Activated naive CD8-positive, alpha-beta T cell treated with anti-CD3 and anti-CD28 coated beads, Interleukin-2, amount 10 ng/mL, durations not matched to agents 7 days and 5 days (primary cell): ENCODE measurements at regions not wholly inside any gene's neighbourhood (a gene's known extent, or its start where the extent isn't known, plus 50 kb on each side); places are given as distances from the start of the nearest gene placed in this dataset.
"Not testable (repeated sequence)": the region's sequence is repeated elsewhere in the genome, so short reads cannot be mapped to it uniquely, and the experiment has no call there.

Experiments
- ATAC-seq: fragments of 150-1000 bp; cut with Tn5 transposase; one replicate; pipeline ENCODE4 v1.10.0; 2021; ENCODE audit warnings: low read depth, moderate library complexity
- POLR2A ChIA-PET: fragments of 350-600 bp; sonication (Branson Sonifier 250); formaldehyde crosslinking; loops from one replicate; lab custom pipeline; 2021; ENCODE audit warnings: antibody characterized with exemption; lab: Charles Lee
- DNase-seq: peaks from one replicate; pipeline ENCODE4 v3.0.0; 2021
- H3K27ac Mint-ChIP-seq: one replicate; pipeline ENCODE4 v1.8.0; 2022; ENCODE audit warnings: mild to moderate bottlenecking, mixed read lengths
- H3K27me3 Mint-ChIP-seq: one replicate; pipeline ENCODE4 v1.8.0; 2022; ENCODE audit warnings: mild to moderate bottlenecking, moderate library complexity, mixed read lengths
- H3K36me3 Mint-ChIP-seq: one replicate; pipeline ENCODE4 v1.8.0; 2021; ENCODE audit warnings: mild to moderate bottlenecking, mixed read lengths
- H3K4me1 Mint-ChIP-seq: one replicate; pipeline ENCODE4 v1.8.0; 2021; ENCODE audit warnings: mixed read lengths
- H3K4me3 Mint-ChIP-seq: one replicate; pipeline ENCODE4 v1.8.0; 2022; ENCODE audit warnings: mild to moderate bottlenecking, moderate library complexity, mixed read lengths
- H3K9me3 Mint-ChIP-seq: one replicate; pipeline ENCODE4 v1.8.0; 2021; ENCODE audit warnings: mixed read lengths

DNA sequence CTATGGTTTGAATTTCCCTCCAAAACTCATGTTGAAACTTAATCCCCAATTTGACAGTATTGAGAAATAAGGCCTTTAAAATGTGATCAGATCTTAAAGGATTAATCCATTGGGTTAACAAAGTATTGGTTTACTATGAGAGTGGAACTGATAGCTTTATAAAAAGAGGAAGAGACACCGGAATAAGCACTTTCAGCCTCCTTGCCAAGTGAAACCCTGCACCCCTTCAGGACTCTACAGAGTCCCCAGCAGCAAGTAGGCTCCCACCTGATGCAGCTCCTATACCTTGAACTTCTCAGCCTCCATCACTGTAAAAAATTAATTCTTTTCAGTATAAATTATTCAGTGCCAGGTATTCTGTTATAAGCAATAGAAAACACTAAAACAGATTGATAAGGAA, 348.3 kb downstream of the CGGBP1 start:
- no peaks in the 10 kb centered on the region for H3K27me3 Mint-ChIP-seq
- ATAC-seq: no peak
- no peaks in the 10 kb centered on the region for H3K36me3 Mint-ChIP-seq
- H3K4me1 Mint-ChIP-seq: no peaks in the 10 kb centered on the region
- H3K9me3 Mint-ChIP-seq: peaks cover 1% of the 10 kb centered on the region
- DNase-seq: no peak
- H3K4me3 Mint-ChIP-seq: no peak overlapping the region
- POLR2A ChIA-PET: no interaction called here
- no peak overlapping the region for H3K27ac Mint-ChIP-seq

DNA sequence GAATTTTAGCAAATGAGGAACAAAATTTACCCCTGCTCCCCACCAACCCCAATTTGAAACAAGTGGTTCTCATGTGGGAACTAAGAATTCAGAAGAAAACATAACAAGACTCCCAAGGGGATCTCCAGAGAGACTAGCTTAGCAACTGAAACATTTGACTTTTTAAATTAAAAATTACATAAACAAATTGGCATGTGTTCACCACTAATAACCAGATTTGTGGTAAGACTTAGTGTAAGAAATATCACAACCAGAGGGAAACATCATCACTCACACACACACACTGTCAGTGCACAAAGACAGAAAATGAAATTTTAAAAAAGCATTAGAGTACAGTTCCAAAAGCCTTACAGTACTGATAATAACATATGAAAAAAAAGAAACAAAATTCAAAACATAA, 348.8 kb downstream of the CGGBP1 start:
- POLR2A ChIA-PET: no interaction called here
- DNase-seq: no peak
- H3K27me3 Mint-ChIP-seq: no peaks in the 10 kb centered on the region
- H3K4me3 Mint-ChIP-seq: no peak overlapping the region
- ATAC-seq: no peak
- no peak overlapping the region for H3K27ac Mint-ChIP-seq
- H3K9me3 Mint-ChIP-seq: peaks cover 1% of the 10 kb centered on the region
- no peaks in the 10 kb centered on the region for H3K4me1 Mint-ChIP-seq
- H3K36me3 Mint-ChIP-seq: no peaks in the 10 kb centered on the region

DNA sequence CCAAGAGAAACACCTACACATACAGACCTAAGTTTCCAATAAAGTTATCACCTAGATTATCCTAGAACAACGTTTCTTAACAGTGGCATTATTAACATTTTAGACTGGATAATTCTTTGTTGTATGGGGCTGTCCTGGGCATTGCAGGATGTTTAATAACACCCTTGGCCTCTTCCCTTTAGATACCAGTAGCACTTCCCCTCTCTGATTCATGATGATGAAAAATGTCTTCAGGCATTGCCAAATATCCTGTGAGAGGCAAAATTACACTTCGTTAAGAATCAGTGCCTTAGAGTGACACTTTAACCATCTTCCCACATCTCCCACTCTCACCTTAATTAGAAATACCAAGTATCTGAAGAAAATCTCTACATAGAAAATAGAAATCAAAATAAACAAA, 352.6 kb downstream of the CGGBP1 start:
- Mint-ChIP-seq H3K27me3 (no peaks in the 10 kb centered on the region), H3K4me3 (no peak overlapping the region), H3K9me3 (peaks cover 1% of the 10 kb centered on the region), H3K27ac (no peak overlapping the region), H3K4me1 (no peaks in the 10 kb centered on the region), H3K36me3 (no peaks in the 10 kb centered on the region)
- no peak for ATAC-seq
- POLR2A ChIA-PET: no interaction called here
- DNase-seq: no peak

DNA sequence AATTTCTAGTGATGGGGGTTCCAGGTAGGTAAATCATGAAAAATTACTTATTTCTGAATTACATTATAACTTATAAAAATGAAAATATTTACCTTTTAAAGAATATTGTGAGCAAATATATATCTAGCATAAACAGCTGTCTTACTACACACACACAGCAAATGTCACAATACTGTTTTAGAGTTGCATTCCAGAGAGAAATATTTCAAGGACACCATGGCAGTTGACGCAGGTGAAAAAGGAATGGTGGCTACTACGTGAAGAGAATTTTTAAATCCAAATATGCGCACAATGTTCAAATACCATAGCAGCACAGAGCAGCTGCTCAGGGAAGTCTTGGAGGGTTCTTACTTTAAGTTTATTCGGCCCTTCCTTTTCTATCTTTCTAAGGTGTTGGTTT, 356.2 kb downstream of the CGGBP1 start:
- Mint-ChIP-seq H3K9me3 (no peaks in the 10 kb centered on the region), H3K36me3 (no peaks in the 10 kb centered on the region), H3K27ac (no peak overlapping the region), H3K27me3 (peaks cover 2% of the 10 kb centered on the region), H3K4me1 (no peaks in the 10 kb centered on the region), H3K4me3 (no peak overlapping the region)
- POLR2A ChIA-PET: no interaction called here
- ATAC-seq (no peak), DNase-seq (no peak)

DNA sequence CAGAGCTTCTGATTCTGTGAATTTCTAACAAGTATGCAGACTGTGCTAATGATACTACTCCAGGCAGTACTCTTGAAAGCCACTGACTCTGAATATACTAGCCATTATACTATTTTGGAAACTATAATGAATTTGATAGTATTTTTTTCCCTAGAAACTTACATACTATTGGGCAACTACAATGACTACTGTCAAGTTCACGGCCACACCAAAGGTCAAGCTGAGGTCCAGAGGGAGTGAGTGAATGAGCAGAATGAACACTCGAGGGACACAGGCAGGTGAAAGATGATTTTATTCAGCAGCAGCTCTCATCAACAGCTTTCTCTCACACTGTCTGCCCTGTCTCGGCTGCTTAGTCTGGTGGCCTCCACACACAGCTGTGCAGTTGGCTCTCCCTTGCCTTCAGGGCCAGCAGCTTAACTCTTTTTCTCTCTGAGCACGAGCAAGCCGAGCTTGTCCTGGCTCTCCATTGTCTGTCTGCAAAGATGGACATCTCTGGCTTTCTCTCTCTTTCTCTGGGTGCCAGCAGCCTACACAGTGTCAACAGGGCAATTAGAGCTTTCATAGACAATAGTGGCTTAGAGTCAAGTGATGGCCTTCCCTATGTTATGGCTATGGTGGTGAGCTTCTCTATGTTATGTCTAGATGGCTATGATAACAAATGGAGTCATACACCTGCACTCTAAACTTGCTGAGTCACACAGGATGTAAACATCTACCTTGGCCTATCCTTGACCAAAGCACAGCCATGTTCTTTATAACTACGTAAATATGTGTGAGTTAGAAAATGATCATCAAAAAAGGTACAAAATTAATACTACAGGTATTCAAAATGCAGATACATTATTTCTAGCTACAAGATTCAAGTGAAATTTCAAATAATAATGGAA, 362.4 kb downstream of the CGGBP1 start:
- Mint-ChIP-seq H3K9me3 (no peaks in the 10 kb centered on the region), H3K36me3 (no peaks in the 10 kb centered on the region), H3K4me3 (no peak overlapping the region), H3K4me1 (no peaks in the 10 kb centered on the region), H3K27ac (no peak overlapping the region), H3K27me3 (peaks cover 2% of the 10 kb centered on the region)
- ATAC-seq (no peak), DNase-seq (no peak)
- POLR2A ChIA-PET: no interaction called here

DNA sequence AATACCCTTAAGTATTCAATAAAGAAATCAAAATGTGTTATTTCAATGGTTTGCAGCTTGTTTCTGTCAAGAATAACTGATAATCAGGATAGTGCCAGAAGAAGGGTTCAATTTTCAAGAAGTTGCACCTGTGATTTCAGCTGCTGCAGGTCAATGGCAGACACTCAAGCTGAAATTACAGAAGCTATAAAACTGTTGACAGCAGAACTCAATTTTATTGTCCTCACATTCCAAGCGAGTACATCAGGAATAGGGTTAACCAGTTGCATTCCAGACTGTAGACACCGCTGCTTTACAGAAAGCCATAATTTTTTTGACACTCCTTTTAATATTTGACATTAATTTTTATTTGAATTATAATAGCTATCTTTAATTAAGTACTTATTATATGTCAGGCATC, 364.1 kb downstream of the CGGBP1 start:
- ATAC-seq: no peak
- Mint-ChIP-seq H3K27ac (no peak overlapping the region), H3K4me1 (no peaks in the 10 kb centered on the region), H3K27me3 (peaks cover 2% of the 10 kb centered on the region), H3K9me3 (no peaks in the 10 kb centered on the region), H3K36me3 (no peaks in the 10 kb centered on the region), H3K4me3 (no peak overlapping the region)
- POLR2A ChIA-PET: no interaction called here
- no peak for DNase-seq

DNA sequence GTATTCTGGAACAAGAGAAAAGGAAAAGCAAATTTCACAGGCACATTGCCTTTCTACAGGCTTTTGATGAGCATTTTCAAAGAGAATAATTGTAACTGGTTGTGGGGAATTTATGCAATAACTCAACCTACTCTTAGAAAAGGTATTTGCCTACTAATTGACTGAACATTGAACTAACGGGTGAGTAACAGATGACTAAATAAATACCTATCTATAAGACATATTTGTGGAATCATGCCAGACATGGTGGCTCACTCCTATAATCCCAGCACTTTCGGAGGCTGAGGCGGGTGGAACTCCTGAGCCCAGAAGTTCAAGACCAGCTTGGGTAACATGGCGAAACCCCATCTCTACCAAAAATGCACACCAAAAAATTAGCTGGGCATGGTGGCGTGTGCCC, 367.7 kb downstream of the CGGBP1 start:
- Mint-ChIP-seq H3K36me3 (no peaks in the 10 kb centered on the region), H3K4me3 (no peak overlapping the region), H3K4me1 (no peaks in the 10 kb centered on the region), H3K9me3 (no peaks in the 10 kb centered on the region), H3K27ac (no peak overlapping the region), H3K27me3 (no peaks in the 10 kb centered on the region)
- DNase-seq (no peak), ATAC-seq (no peak)
- POLR2A ChIA-PET: no interaction called here

DNA sequence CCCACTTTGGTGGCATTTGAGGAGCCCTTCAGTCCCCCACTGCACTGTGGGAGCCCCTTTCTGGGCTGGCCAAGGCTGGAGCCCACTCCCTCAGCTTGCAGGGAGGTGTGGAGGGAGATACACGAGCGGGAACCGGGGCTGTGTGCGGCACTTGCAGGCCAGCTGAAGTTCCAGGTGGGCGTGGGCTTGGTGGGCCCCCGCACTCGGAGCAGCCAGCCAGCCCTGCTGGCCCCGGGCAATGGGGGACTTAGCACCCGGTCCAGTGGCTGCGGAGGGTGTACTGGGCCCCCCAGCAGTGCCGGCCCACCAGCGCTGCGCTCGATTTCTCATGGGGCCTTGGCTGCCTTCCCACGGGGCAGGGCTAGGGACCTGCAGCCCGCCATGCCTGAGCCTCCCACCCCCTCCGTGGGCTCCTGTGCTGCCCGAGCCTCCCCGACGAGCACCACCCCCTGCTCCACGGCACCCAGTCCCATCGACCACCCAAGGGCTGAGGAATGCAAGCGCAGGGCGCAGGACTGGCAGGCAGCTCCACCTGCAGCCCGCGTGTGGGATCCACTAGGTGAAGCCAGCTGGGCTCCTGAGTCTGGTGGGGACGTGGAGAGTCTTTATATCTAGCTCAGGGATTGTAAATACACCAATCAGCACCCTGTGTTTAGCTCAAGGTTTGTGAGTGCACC, 379.7 kb downstream of the CGGBP1 start:
- not testable (repeated sequence) for H3K9me3 Mint-ChIP-seq

DNA sequence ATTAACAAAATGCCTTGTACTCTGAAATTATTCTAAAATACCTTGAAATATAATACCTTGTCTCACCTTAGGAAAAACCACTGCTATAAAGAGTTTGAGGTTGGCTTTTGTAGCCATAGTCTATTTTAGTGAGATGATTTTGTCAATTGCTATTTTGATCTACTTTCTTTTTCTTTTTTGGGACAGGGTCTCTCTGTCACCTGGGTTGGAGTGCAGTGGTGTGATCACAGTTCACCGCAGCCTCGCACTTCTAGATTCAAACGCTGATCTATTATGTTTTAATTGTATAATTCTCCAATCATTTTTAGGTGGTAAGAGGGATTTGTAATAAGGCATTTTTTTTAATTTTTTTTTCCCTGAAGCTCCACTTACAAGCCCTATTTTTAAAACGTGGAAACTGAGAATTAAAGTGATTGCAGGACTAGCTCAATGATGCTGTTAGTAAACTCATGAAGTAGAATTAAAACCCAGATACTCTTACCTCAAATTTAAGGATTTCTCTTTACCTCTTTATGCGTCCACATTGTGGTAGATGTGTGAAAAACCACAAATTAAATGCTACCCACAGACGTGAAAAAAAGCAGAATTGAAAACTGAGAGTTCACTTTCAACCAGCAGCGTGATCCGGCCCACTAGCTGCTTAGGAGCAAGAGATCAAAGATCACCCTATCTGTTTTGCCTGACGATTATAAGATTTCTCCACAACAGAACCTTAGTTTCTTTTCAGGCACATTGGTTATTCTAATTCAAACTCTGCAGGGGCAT, 384.2 kb downstream of the CGGBP1 start:
- POLR2A ChIA-PET: no interaction called here
- H3K36me3 Mint-ChIP-seq: no peaks in the 10 kb centered on the region
- H3K9me3 Mint-ChIP-seq: no peaks in the 10 kb centered on the region
- no peak overlapping the region for H3K27ac Mint-ChIP-seq
- H3K4me3 Mint-ChIP-seq: no peak overlapping the region
- H3K4me1 Mint-ChIP-seq: no peaks in the 10 kb centered on the region
- DNase-seq (no peak), ATAC-seq (no peak)
- peaks cover 4% of the 10 kb centered on the region for H3K27me3 Mint-ChIP-seq

More for the DNA sequence above, 379.7 kb downstream of the CGGBP1 start:
- H3K4me3 Mint-ChIP-seq, ATAC-seq, DNase-seq, H3K27ac Mint-ChIP-seq, H3K4me1 Mint-ChIP-seq, POLR2A ChIA-PET, H3K36me3 Mint-ChIP-seq, H3K27me3 Mint-ChIP-seq: not testable (repeated sequence)

DNA sequence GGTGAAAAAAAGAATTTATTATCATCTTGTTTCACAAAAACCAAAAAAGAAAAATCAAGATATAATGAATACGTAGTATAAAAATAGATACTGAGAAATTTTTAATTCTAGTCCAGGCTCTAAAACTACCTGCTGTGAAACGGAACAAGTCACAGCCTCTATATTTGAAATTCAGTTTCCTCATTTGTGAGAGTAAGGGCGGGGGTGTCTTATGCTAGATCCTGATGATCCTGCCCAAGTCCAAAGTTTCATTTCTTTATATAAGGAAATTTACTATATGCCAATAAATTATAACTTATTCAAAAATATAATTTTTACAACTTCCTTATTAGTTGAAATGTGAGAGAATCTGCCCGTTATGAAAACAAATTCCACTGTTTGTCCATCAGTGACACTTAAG, 385.7 kb downstream of the CGGBP1 start:
- DNase-seq (no peak), ATAC-seq (no peak)
- H3K4me1 Mint-ChIP-seq: no peaks in the 10 kb centered on the region
- no peak overlapping the region for H3K27ac Mint-ChIP-seq
- no peaks in the 10 kb centered on the region for H3K9me3 Mint-ChIP-seq
- no peak overlapping the region for H3K4me3 Mint-ChIP-seq
- peaks cover 4% of the 10 kb centered on the region for H3K27me3 Mint-ChIP-seq
- H3K36me3 Mint-ChIP-seq: no peaks in the 10 kb centered on the region
- POLR2A ChIA-PET: no interaction called here

DNA sequence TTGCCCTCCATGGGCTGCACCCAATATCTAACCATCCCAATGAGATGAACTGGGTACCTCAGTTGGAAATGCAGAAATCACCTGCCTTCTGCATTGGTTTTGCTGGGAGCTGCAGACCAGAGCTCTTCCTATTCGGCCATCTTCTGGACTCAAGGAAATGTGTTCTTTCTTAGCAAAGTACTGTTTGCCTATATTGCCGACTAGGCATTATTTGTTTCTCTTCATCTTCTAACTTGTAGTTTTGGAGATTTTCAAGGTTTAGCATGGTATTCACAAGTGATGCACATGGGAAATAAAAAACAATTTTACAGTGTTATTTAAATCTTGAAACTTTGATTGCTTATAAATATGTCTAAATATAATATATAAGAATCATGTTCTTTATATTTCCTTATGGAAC, 377.8 kb upstream of the POU1F1 start:
- DNase-seq (no peak), ATAC-seq (no peak)
- Mint-ChIP-seq H3K4me1 (no peaks in the 10 kb centered on the region), H3K4me3 (no peak overlapping the region), H3K36me3 (no peaks in the 10 kb centered on the region), H3K27me3 (no peaks in the 10 kb centered on the region), H3K27ac (no peak overlapping the region), H3K9me3 (peaks cover 1% of the 10 kb centered on the region)
- POLR2A ChIA-PET: no interaction called here

DNA sequence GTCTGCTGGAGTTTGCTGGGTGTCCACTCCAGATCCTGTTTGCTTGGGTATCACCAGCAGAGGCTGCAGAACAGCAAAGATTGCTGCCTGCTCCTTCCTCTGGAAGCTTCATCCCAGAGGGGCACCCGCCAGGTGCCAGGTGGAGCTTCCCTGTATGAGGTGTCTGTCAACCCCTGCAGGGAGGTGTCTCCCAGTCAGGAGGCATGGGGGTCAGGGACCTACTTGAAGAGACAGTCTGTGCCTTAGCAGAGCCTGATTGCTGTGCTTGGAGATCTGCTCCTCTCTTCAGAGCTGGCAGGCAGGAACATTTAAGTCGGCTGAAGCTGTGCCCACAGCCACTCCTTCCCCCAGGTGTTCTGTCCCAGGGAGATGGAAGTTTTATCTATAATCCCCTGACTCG, 376.8 kb upstream of the POU1F1 start:
- H3K4me3 Mint-ChIP-seq, POLR2A ChIA-PET, H3K4me1 Mint-ChIP-seq, H3K27ac Mint-ChIP-seq, H3K36me3 Mint-ChIP-seq, H3K9me3 Mint-ChIP-seq, DNase-seq, ATAC-seq, H3K27me3 Mint-ChIP-seq: not testable (repeated sequence)

DNA sequence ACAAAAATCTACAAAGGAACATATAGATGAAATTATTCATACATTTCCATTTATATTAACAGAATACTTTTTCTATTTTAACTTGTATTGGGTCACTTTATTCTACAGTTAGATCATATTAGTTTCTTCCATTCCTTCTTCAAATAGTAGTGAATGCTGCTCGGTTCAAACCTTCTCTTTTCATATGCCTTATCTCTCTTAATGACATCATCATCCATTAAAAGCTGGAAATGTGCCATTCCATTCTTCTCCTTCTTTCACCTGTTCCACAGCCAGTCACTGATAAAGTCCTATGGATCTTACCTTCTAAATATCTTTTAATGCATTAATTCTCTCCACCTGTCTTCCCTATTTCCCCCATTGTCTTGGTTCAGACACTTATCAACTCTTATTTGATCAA, 358.0 kb upstream of the POU1F1 start:
- no peak for ATAC-seq
- Mint-ChIP-seq H3K9me3 (peaks cover 1% of the 10 kb centered on the region), H3K27me3 (no peaks in the 10 kb centered on the region), H3K4me1 (no peaks in the 10 kb centered on the region), H3K27ac (no peak overlapping the region), H3K36me3 (no peaks in the 10 kb centered on the region), H3K4me3 (no peak overlapping the region)
- POLR2A ChIA-PET: no interaction called here
- no peak for DNase-seq
